Thoracic aorta (tissue), 2 donors: ENCODE measurements at regions not wholly inside any gene's neighbourhood (a gene's known extent, or its start where the extent isn't known, plus 50 kb on each side); places are given as distances from the start of the nearest gene placed in this dataset.

Source experiments
- ATAC-seq: fragments of 150-250 bp; one replicate; pipeline ENCODE4 v1.8.0; 2017; ENCODE audit warnings: low read depth; ENCODE audit not compliant: insufficient number of reproducible peaks, low FRiP score
- DNase-seq: peaks from one replicate; pipeline ENCODE4 v3.0.0-alpha.2; 2020; ENCODE audit warnings: low spot score
- H3K27ac ChIP-seq, 2 donors: fragments of 200-600 bp; sonication (generic); 1 replicate in 1 of 2; 2 replicates in 1 of 2; pipeline ENCODE4 v1.5.1; 2016; ENCODE audit warnings: mild to moderate bottlenecking in 2 of 2, moderate library complexity in 2 of 2
- H3K27me3 ChIP-seq: fragments of 200-600 bp; sonication (generic); replicated peaks from 2 replicates; pipeline ENCODE4 v1.6.0; 2016; ENCODE audit warnings: mild to moderate bottlenecking; ENCODE audit not compliant: insufficient read depth
- H3K36me3 ChIP-seq: fragments of 200-600 bp; sonication (generic); one replicate; pipeline ENCODE4 v1.5.1; 2016
- H3K4me1 ChIP-seq, 2 donors: fragments of 200-600 bp; sonication (generic); 1 replicate in 1 of 2; 2 replicates in 1 of 2; pipeline versions ENCODE4 v1.5.1 to v1.6.0; 2016; ENCODE audit warnings: low read depth in 2 of 2, mild to moderate bottlenecking in 1 of 2; ENCODE audit not compliant: control insufficient read depth in 1 of 2
- H3K4me3 ChIP-seq: fragments of 200-600 bp; sonication (generic); 2 replicates; pipeline ENCODE4 v1.5.1; 2016; ENCODE audit warnings: mild to moderate bottlenecking
- H3K9me3 ChIP-seq: fragments of 200-600 bp; sonication (generic); 2 replicates; pipeline ENCODE4 v1.5.1; 2016
- TF ChIP-seq, protein P1 (sequence below): fragments of 200-600 bp; sonication (generic); IDR thresholded peaks from one replicate; pipeline ENCODE4 v1.5.1; 2019; ENCODE audit warnings: antibody characterized with exemption

DNA sequence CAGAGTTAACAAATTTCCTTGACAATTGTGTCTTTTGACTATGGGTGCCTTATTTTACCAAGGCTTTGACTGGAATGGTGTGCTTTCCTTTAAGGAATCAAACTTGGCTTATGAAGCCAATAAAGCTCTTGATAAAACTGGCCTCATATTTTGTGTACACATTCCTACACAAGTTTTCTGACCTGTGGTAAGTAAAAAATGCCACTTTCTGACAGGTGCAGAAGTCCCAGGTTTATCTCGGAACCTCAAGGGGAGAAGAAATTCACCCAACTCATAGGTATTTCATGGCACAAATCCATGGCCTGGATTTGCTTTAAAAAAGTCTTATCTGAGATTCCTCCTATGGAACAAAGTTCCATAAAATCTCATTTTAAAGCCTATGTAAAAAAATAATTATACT, 880.6 kb upstream of the LRATD1 start:
- H3K4me3 ChIP-seq, result no peak overlapping the region
- H3K27ac ChIP-seq, result no peak overlapping the region
- no peaks in the 10 kb centered on the region for H3K36me3 ChIP-seq
- ATAC-seq, result no peak
- no peaks in the 10 kb centered on the region for H3K27me3 ChIP-seq
- H3K9me3 ChIP-seq, result no peaks in the 10 kb centered on the region
- DNase-seq, result no peak
- TF ChIP-seq, protein P1, sequence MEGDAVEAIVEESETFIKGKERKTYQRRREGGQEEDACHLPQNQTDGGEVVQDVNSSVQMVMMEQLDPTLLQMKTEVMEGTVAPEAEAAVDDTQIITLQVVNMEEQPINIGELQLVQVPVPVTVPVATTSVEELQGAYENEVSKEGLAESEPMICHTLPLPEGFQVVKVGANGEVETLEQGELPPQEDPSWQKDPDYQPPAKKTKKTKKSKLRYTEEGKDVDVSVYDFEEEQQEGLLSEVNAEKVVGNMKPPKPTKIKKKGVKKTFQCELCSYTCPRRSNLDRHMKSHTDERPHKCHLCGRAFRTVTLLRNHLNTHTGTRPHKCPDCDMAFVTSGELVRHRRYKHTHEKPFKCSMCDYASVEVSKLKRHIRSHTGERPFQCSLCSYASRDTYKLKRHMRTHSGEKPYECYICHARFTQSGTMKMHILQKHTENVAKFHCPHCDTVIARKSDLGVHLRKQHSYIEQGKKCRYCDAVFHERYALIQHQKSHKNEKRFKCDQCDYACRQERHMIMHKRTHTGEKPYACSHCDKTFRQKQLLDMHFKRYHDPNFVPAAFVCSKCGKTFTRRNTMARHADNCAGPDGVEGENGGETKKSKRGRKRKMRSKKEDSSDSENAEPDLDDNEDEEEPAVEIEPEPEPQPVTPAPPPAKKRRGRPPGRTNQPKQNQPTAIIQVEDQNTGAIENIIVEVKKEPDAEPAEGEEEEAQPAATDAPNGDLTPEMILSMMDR, result no peak
- no peaks in the 10 kb centered on the region for H3K4me1 ChIP-seq

GRCh38 chr2:13758412-13758811, 874.1 kb upstream of the LRATD1 start:
- H3K27ac ChIP-seq, result no peak overlapping the region
- H3K4me1 ChIP-seq, result no peaks in the 10 kb centered on the region
- DNase-seq (no peak), ATAC-seq (no peak)
- H3K36me3 ChIP-seq, result no peaks in the 10 kb centered on the region
- H3K9me3 ChIP-seq, result no peaks in the 10 kb centered on the region
- TF ChIP-seq, protein P1, result no peak
- H3K27me3 ChIP-seq, result no peaks in the 10 kb centered on the region
- no peak overlapping the region for H3K4me3 ChIP-seq

GRCh38 chr2:13768274-13768673, 864.2 kb upstream of the LRATD1 start:
- no peak overlapping the region for H3K4me3 ChIP-seq
- no peaks in the 10 kb centered on the region for H3K4me1 ChIP-seq
- ATAC-seq, result no peak
- no peaks in the 10 kb centered on the region for H3K27me3 ChIP-seq
- H3K27ac ChIP-seq, result no peak overlapping the region
- no peaks in the 10 kb centered on the region for H3K9me3 ChIP-seq
- TF ChIP-seq, protein P1, result no peak
- no peak for DNase-seq
- H3K36me3 ChIP-seq, result no peaks in the 10 kb centered on the region

DNA sequence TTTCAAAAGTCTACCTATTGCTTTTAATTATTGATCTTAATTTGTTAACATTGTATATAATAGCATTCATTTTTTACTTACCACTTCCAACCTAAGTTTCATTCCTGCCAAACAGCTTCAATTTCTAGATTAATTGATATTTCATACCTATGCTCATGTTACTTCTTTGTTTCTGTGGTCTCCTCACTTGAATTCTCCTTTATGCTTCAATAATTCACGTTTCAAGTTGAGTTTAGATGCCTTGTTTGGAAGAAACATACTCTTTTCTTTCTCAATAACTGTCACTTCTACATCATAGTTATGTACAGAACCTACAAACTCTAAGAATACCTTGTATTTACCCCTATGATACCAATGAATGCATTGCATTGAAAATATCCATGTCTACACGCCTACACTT, 862.2 kb upstream of the LRATD1 start:
- no peaks in the 10 kb centered on the region for H3K9me3 ChIP-seq
- TF ChIP-seq, protein P1, result no peak
- ATAC-seq (no peak), DNase-seq (no peak)
- H3K4me1 ChIP-seq, result no peaks in the 10 kb centered on the region
- H3K27ac ChIP-seq, result no peak overlapping the region
- H3K4me3 ChIP-seq, result no peak overlapping the region
- no peaks in the 10 kb centered on the region for H3K36me3 ChIP-seq
- H3K27me3 ChIP-seq, result no peaks in the 10 kb centered on the region

- no peaks in the 10 kb centered on the region for H3K27me3 ChIP-seq
- no peak overlapping the region for H3K27ac ChIP-seq
- H3K4me3 ChIP-seq, result no peak overlapping the region
- no peaks in the 10 kb centered on the region for H3K9me3 ChIP-seq
- TF ChIP-seq, protein P1, result no peak
- H3K4me1 ChIP-seq, result no peaks in the 10 kb centered on the region
- DNase-seq (no peak), ATAC-seq (no peak)
- H3K36me3 ChIP-seq, result no peaks in the 10 kb centered on the region
These were observed 852.5 kb upstream of the LRATD1 start for GRCh38 chr2:13779996-13780395.
